SK-N-SH treated with all-trans-retinoic acid at 6 μM for 48 hours (cell line): ENCODE measurements at regions not wholly inside any gene's neighbourhood (a gene's known extent, or its start where the extent isn't known, plus 50 kb on each side); places are given as distances from the start of the nearest gene placed in this dataset.

Experiments used
- ATAC-seq: fragments of 200-7000 bp; cut with Tn5 transposase; 3 replicates; pipeline ENCODE4 v1.9.1; 2020; ENCODE audit warnings: mild to moderate bottlenecking, moderate library complexity
- ARNTL ChIP-seq: fragments of 450-650 bp; formaldehyde crosslinking; IDR thresholded peaks from 2 replicates; pipeline ENCODE4 v1.5.0; 2020; ENCODE audit warnings: low read depth, mild to moderate bottlenecking, moderate library complexity, borderline replicate concordance
- BACH2 ChIP-seq: fragments of 250-450 bp; sonication (Bioruptor Pico); IDR thresholded peaks from 2 replicates; pipeline ENCODE4 v1.9.0; 2021; ENCODE audit warnings: mild to moderate bottlenecking, borderline replicate concordance
- CSDC2 ChIP-seq: fragments of 250-450 bp; sonication (Bioruptor Pico); IDR thresholded peaks from 2 replicates; pipeline ENCODE4 v1.5.0; 2020; ENCODE audit warnings: mild to moderate bottlenecking, moderate library complexity
- ESRRG ChIP-seq: fragments of 250-450 bp; sonication (Bioruptor Pico); IDR thresholded peaks from 2 replicates; pipeline ENCODE4 v1.6.1; 2021; ENCODE audit warnings: mild to moderate bottlenecking
- GLIS3 ChIP-seq: fragments of 250-450 bp; sonication (Bioruptor Pico); IDR thresholded peaks from 2 replicates; pipeline ENCODE4 v1.5.0; 2020; ENCODE audit warnings: mild to moderate bottlenecking, moderate library complexity
- ISL1 ChIP-seq: fragments of 250-450 bp; sonication (Bioruptor Pico); IDR thresholded peaks from 2 replicates; pipeline ENCODE4 v2.1.2; 2022; ENCODE audit warnings: mild to moderate bottlenecking, moderate library complexity
- OSR1 ChIP-seq: fragments of 250-450 bp; sonication (Bioruptor Pico); IDR thresholded peaks from 2 replicates; pipeline ENCODE4 v1.8.0; 2022; ENCODE audit warnings: moderate library complexity, mild to moderate bottlenecking, inconsistent platforms
- PPARA ChIP-seq: fragments of 250-450 bp; sonication (Bioruptor Pico); IDR thresholded peaks from 2 replicates; pipeline ENCODE4 v1.5.0; 2020; ENCODE audit warnings: mild to moderate bottlenecking, borderline replicate concordance
- RARB ChIP-seq: fragments of 250-450 bp; sonication (Bioruptor Pico); IDR thresholded peaks from 2 replicates; pipeline ENCODE4 v1.8.0; 2021; ENCODE audit warnings: mild to moderate bottlenecking, moderate library complexity
- SNAI2 ChIP-seq: fragments of 250-450 bp; sonication (Bioruptor Pico); IDR thresholded peaks from 2 replicates; pipeline ENCODE4 v1.5.0; 2020; ENCODE audit warnings: mild to moderate bottlenecking, moderate library complexity
- TCF4 ChIP-seq: fragments of 250-450 bp; sonication (Bioruptor Pico); IDR thresholded peaks from 2 replicates; pipeline ENCODE4 v1.8.0; 2021; ENCODE audit warnings: mild to moderate bottlenecking, moderate library complexity, borderline replicate concordance
- TOX ChIP-seq: fragments of 250-450 bp; sonication (Bioruptor Pico); IDR thresholded peaks from 2 replicates; pipeline ENCODE4 v1.8.0; 2021; ENCODE audit warnings: mild to moderate bottlenecking, moderate library complexity, borderline replicate concordance
- ZFP30 ChIP-seq: fragments of 450-650 bp; formaldehyde crosslinking; IDR thresholded peaks from 2 replicates; pipeline ENCODE4 v1.5.0; 2022; ENCODE audit warnings: mild to moderate bottlenecking, moderate library complexity
- ZNF565 ChIP-seq: fragments of 450-650 bp; formaldehyde crosslinking; conservative IDR thresholded peaks from 2 replicates; pipeline ENCODE4 v1.5.0; 2020; ENCODE audit warnings: low read depth, mild to moderate bottlenecking, moderate library complexity
- ZNF70 ChIP-seq: fragments of 450-650 bp; formaldehyde crosslinking; IDR thresholded peaks from 2 replicates; pipeline ENCODE4 v1.5.0; 2020; ENCODE audit warnings: mild to moderate bottlenecking, moderate library complexity
- ZNF8 ChIP-seq: fragments of 450-650 bp; formaldehyde crosslinking; IDR thresholded peaks from 2 replicates; pipeline ENCODE4 v1.5.0; 2020; ENCODE audit warnings: mild to moderate bottlenecking, moderate library complexity
- TF ChIP-seq, protein P1 (sequence below): fragments of 250-450 bp; sonication (Bioruptor Pico); IDR thresholded peaks from 2 replicates; pipeline ENCODE4 v1.5.1; 2020; ENCODE audit warnings: low read depth, mild to moderate bottlenecking, moderate library complexity
- TF ChIP-seq, protein P2 (sequence below): fragments of 250-450 bp; sonication (Bioruptor Pico); IDR thresholded peaks from 2 replicates; pipeline ENCODE4 v1.5.1; 2021; ENCODE audit warnings: mild to moderate bottlenecking, moderate library complexity
- TF ChIP-seq, protein P3 (sequence below): fragments of 250-450 bp; sonication (Bioruptor Pico); IDR thresholded peaks from 2 replicates; pipeline ENCODE4 v1.8.0; 2020; ENCODE audit warnings: mild to moderate bottlenecking, moderate library complexity, borderline replicate concordance

DNA sequence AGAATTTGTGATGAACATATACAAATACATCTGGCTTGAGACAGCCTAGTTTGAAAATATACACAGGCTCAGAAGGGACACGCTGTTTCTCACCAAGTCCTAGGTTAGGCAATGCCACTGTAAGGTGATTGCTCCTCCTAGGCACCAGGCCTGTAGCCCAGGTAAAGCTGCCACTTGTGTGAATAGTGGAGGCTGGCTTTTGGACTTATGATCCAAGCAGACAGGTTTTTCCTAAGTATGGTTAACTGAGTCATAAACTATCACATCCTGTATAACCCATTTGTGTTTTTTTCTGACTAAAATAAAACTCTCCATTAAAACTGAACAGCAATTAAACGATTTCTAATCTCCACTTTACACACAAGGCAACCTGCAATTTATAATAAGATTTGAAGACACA, 81.0 kb downstream of the SEMA4F start:
- ATAC-seq, result peak; percentile 52
- no peak for TF ChIP-seq BACH2 (CRISPR knock-in tag)

DNA sequence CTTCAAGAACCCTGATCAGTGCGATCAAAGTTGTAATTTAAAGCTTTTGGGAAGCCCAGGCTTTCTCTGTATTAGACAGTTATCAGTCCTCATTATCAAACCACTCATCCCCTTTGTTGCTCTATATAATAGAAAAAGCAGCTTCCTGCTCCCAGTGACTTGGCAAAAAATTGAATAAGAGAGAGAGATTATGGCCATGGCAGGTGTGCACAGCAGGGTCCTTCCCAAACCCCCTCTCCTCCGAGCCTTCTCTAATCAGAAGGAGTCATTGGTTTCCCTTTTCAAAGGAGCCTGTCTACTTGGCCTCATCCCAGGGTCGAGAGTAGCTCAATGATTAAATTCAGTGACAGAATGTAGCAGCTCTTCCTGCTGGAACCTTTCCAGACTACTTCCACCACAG, 81.5 kb downstream of the SEMA4F start:
- TF ChIP-seq ISL1 (0 out of 2 replicates have a peak, but pooled peaks have one; percentile 27), TCF4 (CRISPR knock-in tag) (peak; percentile 39; the same call in 1 of the 2 replicates), RARB (CRISPR knock-in tag) (no peak)
- ATAC-seq, result peak; percentile 21; the same call in 2 of the 3 replicates

DNA sequence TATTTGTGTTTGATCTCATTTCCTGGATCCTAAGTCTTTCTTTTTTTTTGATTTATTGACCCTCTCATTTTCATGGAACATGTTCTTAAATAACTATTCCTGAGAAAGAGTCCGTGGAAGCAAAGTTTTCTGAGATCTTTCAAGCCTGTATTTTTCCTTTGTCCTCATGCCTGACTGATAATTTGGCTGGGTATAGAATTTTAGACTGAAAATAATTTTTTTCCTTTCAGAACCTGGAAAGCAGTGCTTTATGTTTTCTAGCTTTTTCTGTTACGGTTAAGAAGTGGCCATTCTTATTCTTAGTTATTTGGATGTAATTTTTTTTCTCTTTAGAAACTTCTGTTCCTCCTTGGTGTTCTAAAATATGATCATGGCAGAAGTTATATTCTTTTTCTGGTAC, 82.5 kb downstream of the SEMA4F start:
- no peak for ATAC-seq
- TF ChIP-seq ESRRG (CRISPR knock-in tag) (no peak), ARNTL (CRISPR knock-in tag) (no peak), SNAI2 (CRISPR knock-in tag) (no peak), TOX (CRISPR knock-in tag) (no peak), CSDC2 (CRISPR knock-in tag) (no peak), TCF4 (CRISPR knock-in tag) (no peak), ISL1 (no peak), ZNF8 (CRISPR knock-in tag) (no peak), ZFP30 (CRISPR knock-in tag) (no peak)
- TF ChIP-seq, protein P1, sequence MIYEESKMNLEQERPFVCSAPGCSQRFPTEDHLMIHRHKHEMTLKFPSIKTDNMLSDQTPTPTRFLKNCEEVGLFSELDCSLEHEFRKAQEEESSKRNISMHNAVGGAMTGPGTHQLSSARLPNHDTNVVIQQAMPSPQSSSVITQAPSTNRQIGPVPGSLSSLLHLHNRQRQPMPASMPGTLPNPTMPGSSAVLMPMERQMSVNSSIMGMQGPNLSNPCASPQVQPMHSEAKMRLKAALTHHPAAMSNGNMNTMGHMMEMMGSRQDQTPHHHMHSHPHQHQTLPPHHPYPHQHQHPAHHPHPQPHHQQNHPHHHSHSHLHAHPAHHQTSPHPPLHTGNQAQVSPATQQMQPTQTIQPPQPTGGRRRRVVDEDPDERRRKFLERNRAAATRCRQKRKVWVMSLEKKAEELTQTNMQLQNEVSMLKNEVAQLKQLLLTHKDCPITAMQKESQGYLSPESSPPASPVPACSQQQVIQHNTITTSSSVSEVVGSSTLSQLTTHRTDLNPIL, result no peak
- TF ChIP-seq, protein P2, sequence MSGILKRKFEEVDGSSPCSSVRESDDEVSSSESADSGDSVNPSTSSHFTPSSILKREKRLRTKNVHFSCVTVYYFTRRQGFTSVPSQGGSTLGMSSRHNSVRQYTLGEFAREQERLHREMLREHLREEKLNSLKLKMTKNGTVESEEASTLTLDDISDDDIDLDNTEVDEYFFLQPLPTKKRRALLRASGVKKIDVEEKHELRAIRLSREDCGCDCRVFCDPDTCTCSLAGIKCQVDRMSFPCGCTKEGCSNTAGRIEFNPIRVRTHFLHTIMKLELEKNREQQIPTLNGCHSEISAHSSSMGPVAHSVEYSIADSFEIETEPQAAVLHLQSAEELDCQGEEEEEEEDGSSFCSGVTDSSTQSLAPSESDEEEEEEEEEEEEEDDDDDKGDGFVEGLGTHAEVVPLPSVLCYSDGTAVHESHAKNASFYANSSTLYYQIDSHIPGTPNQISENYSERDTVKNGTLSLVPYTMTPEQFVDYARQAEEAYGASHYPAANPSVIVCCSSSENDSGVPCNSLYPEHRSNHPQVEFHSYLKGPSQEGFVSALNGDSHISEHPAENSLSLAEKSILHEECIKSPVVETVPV (CRISPR knock-in tag), result no peak
- TF ChIP-seq, all 23 proteins: peak for 0

DNA sequence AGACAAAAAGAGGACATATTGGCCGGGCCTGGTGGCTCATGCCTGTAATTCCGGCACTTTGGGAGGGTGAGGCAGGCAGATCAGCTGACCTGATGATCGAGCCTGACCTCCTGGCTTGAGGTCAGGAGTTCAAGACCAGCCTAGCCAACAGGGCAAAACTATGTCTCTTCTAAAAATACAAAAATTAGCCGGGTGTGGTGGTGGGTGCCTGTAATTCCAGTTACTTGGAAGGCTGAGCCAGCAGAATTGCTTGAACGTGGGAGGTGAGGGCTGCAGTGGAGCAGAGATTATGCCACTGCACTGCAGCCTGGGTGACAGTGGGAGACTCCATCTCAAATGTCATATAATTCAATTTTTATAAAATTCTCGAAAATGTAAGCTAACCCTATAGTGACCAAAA, 84.5 kb downstream of the SEMA4F start:
- no peak for ATAC-seq
- TF ChIP-seq GLIS3 (CRISPR knock-in tag) (no peak), PPARA (CRISPR knock-in tag) (no peak), RARB (CRISPR knock-in tag) (no peak), ZNF8 (CRISPR knock-in tag) (no peak), ISL1 (no peak), ESRRG (CRISPR knock-in tag) (no peak), BACH2 (CRISPR knock-in tag) (no peak), CSDC2 (CRISPR knock-in tag) (no peak)
- TF ChIP-seq, all 23 proteins: peak for 0

DNA sequence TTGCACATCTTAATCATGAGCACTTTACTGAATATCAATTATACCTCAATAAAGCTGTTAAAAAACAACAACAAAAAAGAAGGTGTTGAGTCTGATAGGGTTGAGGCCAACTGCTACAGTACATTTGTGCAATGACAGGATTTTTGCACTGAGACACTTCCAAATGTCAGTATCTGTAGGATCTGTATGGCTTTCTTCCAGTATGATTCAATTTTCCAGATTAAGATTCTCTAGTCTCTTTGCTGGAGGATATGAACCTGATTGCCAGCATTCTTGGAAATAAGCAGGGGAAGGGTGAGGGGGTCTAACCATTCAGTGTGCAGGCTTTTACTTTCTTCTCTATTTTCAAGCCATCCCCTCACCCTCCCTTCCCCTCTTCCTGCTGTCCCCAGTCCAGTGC, 85.1 kb downstream of the SEMA4F start:
- no peak; the same call in 2 of the 3 replicates for ATAC-seq
- TF ChIP-seq OSR1 (CRISPR knock-in tag) (no peak), ISL1 (no peak), BACH2 (CRISPR knock-in tag) (no peak), GLIS3 (CRISPR knock-in tag) (no peak), RARB (CRISPR knock-in tag) (no peak), ZFP30 (CRISPR knock-in tag) (no peak), ZNF70 (CRISPR knock-in tag) (no peak), SNAI2 (CRISPR knock-in tag) (no peak), ZNF565 (no peak)
- TF ChIP-seq, protein P1, result no peak

DNA sequence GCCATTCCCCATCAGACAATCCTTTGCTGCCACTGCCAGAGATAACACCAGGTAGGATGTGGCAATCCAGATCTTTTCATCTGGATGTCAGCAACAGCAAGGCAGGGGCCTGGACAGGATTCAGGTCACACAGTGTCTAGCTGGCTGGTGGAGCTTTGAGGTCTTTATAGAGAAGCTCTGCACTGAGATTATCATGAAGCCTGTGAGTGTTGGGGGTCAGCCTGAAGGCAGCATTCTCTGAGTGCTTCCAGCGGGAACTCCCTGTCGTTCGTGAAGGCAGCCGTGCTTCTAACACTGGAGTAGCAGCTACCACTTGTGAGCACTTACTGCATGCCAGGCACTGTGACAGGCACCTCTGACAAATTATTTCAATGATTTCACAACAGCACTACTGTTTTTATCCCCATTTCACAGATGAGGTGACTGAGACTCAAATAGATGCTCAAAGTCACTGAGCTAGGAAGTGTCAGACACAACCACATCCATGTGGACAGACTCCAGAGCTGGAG, 85.7 kb downstream of the SEMA4F start:
- ATAC-seq, result no peak
- TF ChIP-seq BACH2 (CRISPR knock-in tag) (no peak), ESRRG (CRISPR knock-in tag) (no peak)
- TF ChIP-seq, protein P3, sequence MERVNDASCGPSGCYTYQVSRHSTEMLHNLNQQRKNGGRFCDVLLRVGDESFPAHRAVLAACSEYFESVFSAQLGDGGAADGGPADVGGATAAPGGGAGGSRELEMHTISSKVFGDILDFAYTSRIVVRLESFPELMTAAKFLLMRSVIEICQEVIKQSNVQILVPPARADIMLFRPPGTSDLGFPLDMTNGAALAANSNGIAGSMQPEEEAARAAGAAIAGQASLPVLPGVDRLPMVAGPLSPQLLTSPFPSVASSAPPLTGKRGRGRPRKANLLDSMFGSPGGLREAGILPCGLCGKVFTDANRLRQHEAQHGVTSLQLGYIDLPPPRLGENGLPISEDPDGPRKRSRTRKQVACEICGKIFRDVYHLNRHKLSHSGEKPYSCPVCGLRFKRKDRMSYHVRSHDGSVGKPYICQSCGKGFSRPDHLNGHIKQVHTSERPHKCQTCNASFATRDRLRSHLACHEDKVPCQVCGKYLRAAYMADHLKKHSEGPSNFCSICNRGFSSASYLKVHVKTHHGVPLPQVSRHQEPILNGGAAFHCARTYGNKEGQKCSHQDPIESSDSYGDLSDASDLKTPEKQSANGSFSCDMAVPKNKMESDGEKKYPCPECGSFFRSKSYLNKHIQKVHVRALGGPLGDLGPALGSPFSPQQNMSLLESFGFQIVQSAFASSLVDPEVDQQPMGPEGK (CRISPR knock-in tag), result no peak
